B cell (primary cell): ENCODE measurements at regions not wholly inside any gene's neighbourhood (a gene's known extent, or its start where the extent isn't known, plus 50 kb on each side); places are given as distances from the start of the nearest gene placed in this dataset.

Experiments
- ATAC-seq: fragments of 200-7000 bp; cut with Tn5 transposase; one replicate; pipeline ENCODE4 v1.10.0; 2021; ENCODE audit warnings: low read depth, mild to moderate bottlenecking, moderate number of reproducible peaks, moderate library complexity
- CTCF ChIA-PET: fragments of 350-600 bp; sonication (Branson Sonifier 250); formaldehyde crosslinking; loops from one replicate; lab custom pipeline; 2021; ENCODE audit warnings: antibody characterized with exemption, inconsistent platforms; lab: Charles Lee
- POLR2A ChIA-PET: fragments of 350-600 bp; sonication (Branson Sonifier 250); formaldehyde crosslinking; loops from one replicate; lab custom pipeline; 2021; ENCODE audit warnings: antibody characterized with exemption; lab: Charles Lee
- DNase-seq: peaks from one replicate; pipeline ENCODE4 v3.0.0; 2013
- H2AFZ ChIP-seq: 2 replicates; pipeline ENCODE4 v1.6.1; 2012; ENCODE audit warnings: mild to moderate bottlenecking, low read depth, low read length; ENCODE audit not compliant: insufficient read depth, poor library complexity, severe bottlenecking
- H3K27ac ChIP-seq, 2 donors: 1 replicate in 1 of 2; 2 replicates in 1 of 2; pipeline ENCODE4 v1.5.1; 2012 to 2013; ENCODE audit warnings: low read length in 2 of 2, mild to moderate bottlenecking in 2 of 2, moderate library complexity in 1 of 2
- H3K27me3 ChIP-seq, 4 experiments: fragments of 200-600 bp in 1 of 4; sonication (generic) in 1 of 4; replicated peaks in 1 of 4; 1 replicate in 2 of 4; 2 replicates in 2 of 4; pipeline versions ENCODE4 v1.6.1 to v1.7.0; 2013 to 2016; ENCODE audit warnings: low read length in 3 of 4, mild to moderate bottlenecking in 2 of 4, mixed read lengths in 1 of 4, moderate library complexity in 1 of 4; ENCODE audit not compliant: insufficient read depth in 4 of 4, control insufficient read depth in 3 of 4; ENCODE audit errors: control extremely low read depth in 1 of 4
- H3K36me3 ChIP-seq, 2 experiments: replicated peaks in 1 of 2; 1 replicate in 1 of 2; 2 replicates in 1 of 2; pipeline versions ENCODE4 v1.6.1 to v1.7.1; 2013; ENCODE audit warnings: low read length in 1 of 2; ENCODE audit not compliant: insufficient read depth in 2 of 2, control insufficient read depth in 1 of 2; ENCODE audit errors: control extremely low read depth in 1 of 2, extremely low read depth in 1 of 2
- H3K4me1 ChIP-seq, 2 donors: fragments of 200-600 bp in 1 of 2; sonication (generic) in 1 of 2; 1 replicate in 1 of 2; 2 replicates in 1 of 2; pipeline versions ENCODE4 v1.5.1 to v1.6.1; 2013 to 2017; ENCODE audit warnings: low read length in 2 of 2; ENCODE audit not compliant: control insufficient read depth in 2 of 2, insufficient read depth in 2 of 2
- H3K4me2 ChIP-seq: replicated peaks from 2 replicates; pipeline ENCODE3; 2012; ENCODE audit warnings: mild to moderate bottlenecking, low read depth, low read length; ENCODE audit not compliant: poor library complexity, severe bottlenecking
- H3K4me3 ChIP-seq, 5 experiments: fragments of 200-600 bp in 1 of 5; sonication (generic) in 1 of 5; 1 replicate in 3 of 5; 2 replicates in 2 of 5; pipeline versions ENCODE4 v1.5.1 to v1.7.0; 2011 to 2016; ENCODE audit warnings: low read length in 4 of 5, mild to moderate bottlenecking in 4 of 5, low read depth in 2 of 5, control low read depth in 1 of 5, moderate library complexity in 1 of 5; ENCODE audit not compliant: insufficient read depth in 1 of 5; ENCODE audit errors: control extremely low read depth in 1 of 5, extremely low read depth in 1 of 5
- H3K79me2 ChIP-seq: fragments of 200-600 bp; sonication (generic); one replicate; pipeline ENCODE4 v1.6.0; 2016; ENCODE audit warnings: low read length; ENCODE audit not compliant: control insufficient read depth, insufficient read depth
- H3K9ac ChIP-seq: fragments of 200-600 bp; sonication (generic); 2 replicates; pipeline ENCODE4 v1.6.1; 2017; ENCODE audit warnings: mild to moderate bottlenecking, low read length, moderate library complexity
- H3K9me3 ChIP-seq, 3 donors: one replicate each; pipeline versions ENCODE4 v1.6.1 to v1.7.1; 2013; ENCODE audit warnings: low read length in 2 of 3; ENCODE audit not compliant: control insufficient read depth in 2 of 3, insufficient read depth in 1 of 3; ENCODE audit errors: control extremely low read depth in 1 of 3
- H4K20me1 ChIP-seq: 2 replicates; pipeline ENCODE4 v1.6.0; 2012; ENCODE audit warnings: mild to moderate bottlenecking, low read length; ENCODE audit not compliant: insufficient read depth, control insufficient read depth, poor library complexity, severe bottlenecking
- H3K27ac Mint-ChIP-seq: one replicate; pipeline ENCODE4 v1.8.0; 2021; ENCODE audit warnings: mixed read lengths
- H3K27me3 Mint-ChIP-seq: one replicate; pipeline ENCODE4 v1.8.0; 2021; ENCODE audit warnings: mixed read lengths
- H3K4me1 Mint-ChIP-seq: one replicate; pipeline ENCODE4 v1.8.0; 2021; ENCODE audit warnings: mixed read lengths
- H3K4me3 Mint-ChIP-seq: one replicate; pipeline ENCODE4 v1.8.0; 2021; ENCODE audit warnings: mixed read lengths
- H3K9me3 Mint-ChIP-seq: one replicate; pipeline ENCODE4 v1.8.0; 2022; ENCODE audit warnings: mixed read lengths; ENCODE audit not compliant: insufficient read depth
- EZH2 ChIP-seq: IDR thresholded peaks from 2 replicates; pipeline ENCODE4 v1.6.1; 2012; ENCODE audit warnings: borderline replicate concordance, low read depth, mild to moderate bottlenecking, moderate library complexity, low read length; ENCODE audit not compliant: insufficient read depth, poor library complexity, severe bottlenecking
- WGBS: methylation state at CpG from one replicate; pipeline ENCODE4 v1.1.5; 2013; ENCODE audit warnings: missing lambda C conversion rate; ENCODE audit not compliant: insufficient coverage; 5-methylcytosine and 5-hydroxymethylcytosine counted together
- intact Hi-C: fragments of 100-400 bp; cut with micrococcal nuclease; formaldehyde crosslinking; loops from one replicate; pipeline ENCODE4 v1.10.0; 2022
- TF ChIP-seq, protein P1 (sequence below): fragments of 200-600 bp; IDR thresholded peaks from one replicate; pipeline ENCODE4 v1.8.0; 2022; ENCODE audit warnings: antibody characterized with exemption, mild to moderate bottlenecking

DNA sequence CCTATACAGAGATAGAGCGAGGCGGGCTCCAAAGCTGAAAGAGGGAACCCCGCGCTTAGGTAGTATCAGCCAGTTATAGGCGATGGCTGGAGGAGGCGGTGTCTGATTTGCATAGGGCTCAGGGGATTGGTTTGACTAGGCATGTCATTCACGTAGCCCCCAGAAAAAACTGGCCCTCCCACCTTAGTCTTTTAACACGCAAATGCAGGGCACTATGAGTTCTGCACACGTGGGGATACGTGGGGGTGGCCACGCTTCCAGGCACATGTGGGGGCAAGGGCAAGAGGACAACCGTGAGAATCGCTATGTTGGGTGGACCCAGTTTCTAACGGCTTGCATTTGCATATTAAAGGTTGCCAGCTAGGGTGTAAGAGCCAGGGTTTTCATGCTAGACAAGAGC lies 56.7 kb upstream of the MSTN start:
- no peaks in the 10 kb centered on the region for H4K20me1 ChIP-seq
- DNase-seq (peak; percentile 30), ATAC-seq (peak; percentile 85)
- H3K4me3 Mint-ChIP-seq, result peak overlapping the region; percentile 73
- no peak for TF ChIP-seq EZH2
- TF ChIP-seq, protein P1, sequence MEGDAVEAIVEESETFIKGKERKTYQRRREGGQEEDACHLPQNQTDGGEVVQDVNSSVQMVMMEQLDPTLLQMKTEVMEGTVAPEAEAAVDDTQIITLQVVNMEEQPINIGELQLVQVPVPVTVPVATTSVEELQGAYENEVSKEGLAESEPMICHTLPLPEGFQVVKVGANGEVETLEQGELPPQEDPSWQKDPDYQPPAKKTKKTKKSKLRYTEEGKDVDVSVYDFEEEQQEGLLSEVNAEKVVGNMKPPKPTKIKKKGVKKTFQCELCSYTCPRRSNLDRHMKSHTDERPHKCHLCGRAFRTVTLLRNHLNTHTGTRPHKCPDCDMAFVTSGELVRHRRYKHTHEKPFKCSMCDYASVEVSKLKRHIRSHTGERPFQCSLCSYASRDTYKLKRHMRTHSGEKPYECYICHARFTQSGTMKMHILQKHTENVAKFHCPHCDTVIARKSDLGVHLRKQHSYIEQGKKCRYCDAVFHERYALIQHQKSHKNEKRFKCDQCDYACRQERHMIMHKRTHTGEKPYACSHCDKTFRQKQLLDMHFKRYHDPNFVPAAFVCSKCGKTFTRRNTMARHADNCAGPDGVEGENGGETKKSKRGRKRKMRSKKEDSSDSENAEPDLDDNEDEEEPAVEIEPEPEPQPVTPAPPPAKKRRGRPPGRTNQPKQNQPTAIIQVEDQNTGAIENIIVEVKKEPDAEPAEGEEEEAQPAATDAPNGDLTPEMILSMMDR, result no peak
- WGBS, result 80% methylated on average over 1 of the region's 14 CpGs
- H3K36me3 ChIP-seq, result no peaks in the 10 kb centered on the region
- H3K27ac ChIP-seq, result no peak overlapping the region
- peak overlapping the region in 4 of 5 experiments; percentile 24 to 47 (median 43) for H3K4me3 ChIP-seq
- peak overlapping the region; percentile 57 for H3K27ac Mint-ChIP-seq
- no peaks in the 10 kb centered on the region for H3K27me3 ChIP-seq
- no peaks in the 10 kb centered on the region for H3K79me2 ChIP-seq
- intact Hi-C loops, result no loop called here
- H3K4me1 ChIP-seq, result peaks cover 0 to 13% of the 10 kb centered on the region in 2 donors
- CTCF ChIA-PET, result interaction anchor here (2.0 kb wide), 1 partner anchor 30 kb away, joined by 7 read pairs; no protein-coding TSS in a partner anchor
- H3K27me3 Mint-ChIP-seq, result no peaks in the 10 kb centered on the region
- peak overlapping the region; percentile 23 for H3K9ac ChIP-seq
- peak overlapping the region; percentile 3 for H2AFZ ChIP-seq
- H3K4me2 ChIP-seq, result peak overlapping the region; percentile 43
- peaks cover 0 to 4% (median 0%) of the 10 kb centered on the region in 3 donors for H3K9me3 ChIP-seq
- POLR2A ChIA-PET, result no interaction called here
- H3K9me3 Mint-ChIP-seq, result no peaks in the 10 kb centered on the region
- H3K4me1 Mint-ChIP-seq, result peaks cover 27% of the 10 kb centered on the region

DNA sequence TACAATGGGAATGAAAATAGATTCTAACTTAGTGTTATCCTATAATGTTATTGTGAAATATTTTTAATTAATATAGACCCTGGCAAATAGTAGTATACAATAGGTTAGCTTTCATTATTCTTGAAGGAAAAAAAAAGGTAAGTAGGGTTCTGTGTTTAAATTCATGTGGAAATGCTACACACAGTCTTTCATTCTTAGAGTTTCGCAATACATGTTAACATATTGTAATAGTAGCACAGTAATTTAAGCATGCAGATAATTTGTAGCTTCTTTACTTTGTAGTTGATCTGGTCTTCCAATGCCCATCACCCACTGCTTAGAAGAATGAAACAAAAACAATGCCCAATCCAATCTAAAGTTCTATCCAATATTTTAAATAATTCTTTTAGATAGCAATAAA lies 54.8 kb upstream of the MSTN start:
- CTCF ChIA-PET, result interaction anchor here (1.3 kb wide), 1 partner anchor 12 kb away, joined by 3 read pairs; no protein-coding TSS in a partner anchor
- DNase-seq, result no peak

More for the DNA sequence above, 54.8 kb upstream of the MSTN start:
- no peak overlapping the region for H3K4me3 Mint-ChIP-seq
- H3K4me3 ChIP-seq, result no peak overlapping the region
- no peaks in the 10 kb centered on the region for H3K27me3 Mint-ChIP-seq
- H3K27ac ChIP-seq, result no peak overlapping the region
- no peak overlapping the region for H3K9ac ChIP-seq
- H3K4me2 ChIP-seq, result no peak overlapping the region
- no peaks in the 10 kb centered on the region for H3K79me2 ChIP-seq
- WGBS, result no CpG with 5 or more reads among the region's 1 CpG
- H3K9me3 ChIP-seq, result peaks cover 0 to 4% (median 0%) of the 10 kb centered on the region in 3 donors
- POLR2A ChIA-PET, result no interaction called here
- intact Hi-C loops, result no loop called here
- peaks cover 0 to 13% of the 10 kb centered on the region in 2 donors for H3K4me1 ChIP-seq
- H3K27ac Mint-ChIP-seq, result no peak overlapping the region
- TF ChIP-seq, protein P1, result no peak
- no peaks in the 10 kb centered on the region for H3K27me3 ChIP-seq
- H3K36me3 ChIP-seq, result no peaks in the 10 kb centered on the region
- H4K20me1 ChIP-seq, result no peaks in the 10 kb centered on the region
- ATAC-seq, result no peak
- H3K9me3 Mint-ChIP-seq, result no peaks in the 10 kb centered on the region
- H2AFZ ChIP-seq, result no peak overlapping the region
- peaks cover 25% of the 10 kb centered on the region for H3K4me1 Mint-ChIP-seq
